Kidney capillary endothelial cell (primary cell): ENCODE measurements at regions not wholly inside any gene's neighbourhood (a gene's known extent, or its start where the extent isn't known, plus 50 kb on each side); places are given as distances from the start of the nearest gene placed in this dataset.
A peak's percentile ranks its signal among the peaks of the same experiment; 100 is the strongest.

Source experiments
- DNase-seq: peaks from one replicate; pipeline ENCODE4 v3.0.0-alpha.2; 2018; ENCODE audit warnings: low spot score

DNA sequence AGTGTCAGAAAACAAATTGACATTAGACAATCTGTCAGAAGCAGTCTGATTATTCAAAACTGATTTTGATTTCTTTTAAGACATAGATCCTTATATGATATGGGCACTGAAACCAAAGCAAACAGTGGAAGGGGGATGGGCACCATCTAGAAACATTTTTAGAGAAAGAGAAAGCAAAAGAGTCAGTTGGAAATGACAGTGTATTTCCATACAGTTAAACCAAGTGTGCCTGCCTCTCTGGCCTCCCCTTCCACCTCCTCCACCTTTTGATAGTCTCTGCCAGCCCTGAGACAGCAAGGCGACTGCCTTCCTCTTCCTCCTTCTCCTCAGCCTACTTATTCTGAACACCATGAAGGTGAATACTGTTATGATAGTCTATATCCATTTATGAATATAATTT lies 949.7 kb downstream of the AMY1C start:
- no peak for DNase-seq

- DNase-seq = no peak
Measured at GRCh38 chr1:104702731-104703130, 953.0 kb downstream of the AMY1C start.

GRCh38 chr1:104706631-104707147 lies 957.0 kb downstream of the AMY1C start:
- DNase-seq = no peak

DNA sequence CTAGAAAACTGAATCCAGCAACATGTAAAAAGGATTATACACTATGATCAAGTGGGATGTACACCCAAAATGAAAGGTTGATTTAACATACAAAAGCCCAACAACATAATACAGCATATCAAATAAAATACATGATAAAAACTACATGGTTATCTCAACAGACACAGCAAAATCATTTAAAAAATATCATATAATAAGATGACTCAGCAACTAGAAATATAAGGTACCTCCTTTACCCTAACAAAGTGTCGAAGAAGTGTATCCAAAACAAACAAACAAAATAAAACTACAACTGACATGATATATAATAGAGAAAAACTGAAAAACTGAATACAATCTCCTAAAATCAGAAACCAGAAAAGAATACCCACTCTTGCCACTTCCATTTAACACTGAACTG lies 969.1 kb downstream of the AMY1C start:
- no peak for DNase-seq

DNA sequence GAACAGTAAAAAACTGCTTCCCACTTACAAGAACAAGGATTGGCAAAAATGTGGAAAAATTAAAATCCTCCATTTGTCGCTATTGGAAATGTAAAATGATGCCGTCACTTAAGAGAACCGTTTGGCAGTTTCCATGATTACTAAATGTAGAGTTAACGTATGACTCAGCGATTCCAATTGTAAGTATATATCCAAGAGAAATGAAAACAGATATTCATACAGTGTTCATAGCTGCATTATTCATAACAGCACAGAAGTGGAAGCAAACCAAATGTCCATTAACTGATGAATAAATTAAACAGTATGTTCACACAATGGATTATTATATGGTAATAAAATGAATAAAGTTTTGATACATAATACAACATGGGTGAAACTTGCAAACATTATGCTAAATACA lies 971.0 kb downstream of the AMY1C start:
- DNase-seq = no peak

- no peak for DNase-seq
Measured at GRCh38 chr1:104726917-104727316, 977.2 kb downstream of the AMY1C start.

GRCh38 chr1:104733866-104734265 lies 984.2 kb downstream of the AMY1C start:
- DNase-seq = no peak

- DNase-seq = no peak
Measured at GRCh38 chr1:104745875-104746274, 996.2 kb downstream of the AMY1C start.

- no peak for DNase-seq
Measured at GRCh38 chr1:104746994-104747393, 997.3 kb downstream of the AMY1C start.

GRCh38 chr1:104760017-104760416 lies 1010.3 kb downstream of the AMY1C start:
- no peak for DNase-seq

DNA sequence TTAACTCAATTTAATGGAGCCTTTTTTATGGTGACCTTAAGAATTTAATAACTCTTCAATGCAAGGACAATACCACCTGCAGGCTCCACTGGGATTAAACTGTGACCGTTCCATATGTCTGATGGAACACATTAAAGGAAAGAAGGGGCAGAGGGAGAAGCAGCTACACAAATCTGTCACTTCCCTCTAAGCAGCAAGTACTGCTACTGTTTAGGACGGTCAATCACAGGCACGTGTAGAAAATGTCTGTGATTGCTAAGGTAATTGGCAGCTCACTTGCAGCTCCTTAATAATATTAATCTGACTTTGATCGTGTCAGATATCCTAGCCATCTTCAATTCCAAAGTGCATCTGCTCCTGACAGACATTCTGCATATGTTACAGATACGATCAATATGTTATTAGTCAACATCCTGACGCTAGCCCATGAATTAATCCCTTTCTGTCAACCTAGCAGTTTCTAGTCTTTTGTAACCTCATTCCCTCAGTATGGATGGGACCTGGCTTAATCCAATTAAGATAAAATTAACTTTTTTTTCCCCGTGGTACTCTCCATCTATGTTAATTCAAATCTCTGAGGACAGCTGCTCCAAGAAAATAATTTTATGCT lies 1012.4 kb downstream of the AMY1C start:
- DNase-seq = no peak

- DNase-seq = no peak
Measured at GRCh38 chr1:104765085-104765484, 1015.4 kb downstream of the AMY1C start.

- DNase-seq = no peak
Measured at GRCh38 chr1:104768466-104768865, 1018.8 kb downstream of the AMY1C start.

DNA sequence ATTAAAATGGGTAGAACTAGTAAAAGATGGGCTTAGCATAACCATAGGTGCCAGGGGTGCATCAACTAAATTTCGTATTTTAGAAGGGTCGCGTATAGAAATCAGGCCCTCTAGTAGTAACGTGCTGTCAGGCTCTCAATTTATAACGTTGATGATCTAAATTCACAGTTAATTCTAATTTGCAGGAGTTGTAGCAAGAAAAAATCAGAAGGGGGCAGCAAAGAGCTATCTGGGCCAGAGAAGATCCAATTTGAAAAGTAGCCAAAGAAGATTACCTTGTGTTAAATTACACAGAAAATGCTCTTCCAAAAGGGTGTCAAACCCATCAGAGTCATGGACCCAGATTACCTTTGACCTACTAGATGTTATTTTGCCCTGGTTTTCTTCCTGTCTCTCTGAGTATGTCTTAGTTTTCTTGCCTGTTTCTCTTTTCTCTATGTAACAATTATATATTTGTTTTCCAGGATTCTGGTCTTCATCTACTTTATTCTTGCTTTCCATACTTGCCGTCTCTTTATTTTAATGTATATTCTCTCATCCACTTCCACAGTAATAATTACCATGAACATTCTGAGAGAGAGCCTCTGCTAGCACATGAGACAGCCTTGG lies 1030.9 kb downstream of the AMY1C start:
- peak; percentile 26 for DNase-seq

DNA sequence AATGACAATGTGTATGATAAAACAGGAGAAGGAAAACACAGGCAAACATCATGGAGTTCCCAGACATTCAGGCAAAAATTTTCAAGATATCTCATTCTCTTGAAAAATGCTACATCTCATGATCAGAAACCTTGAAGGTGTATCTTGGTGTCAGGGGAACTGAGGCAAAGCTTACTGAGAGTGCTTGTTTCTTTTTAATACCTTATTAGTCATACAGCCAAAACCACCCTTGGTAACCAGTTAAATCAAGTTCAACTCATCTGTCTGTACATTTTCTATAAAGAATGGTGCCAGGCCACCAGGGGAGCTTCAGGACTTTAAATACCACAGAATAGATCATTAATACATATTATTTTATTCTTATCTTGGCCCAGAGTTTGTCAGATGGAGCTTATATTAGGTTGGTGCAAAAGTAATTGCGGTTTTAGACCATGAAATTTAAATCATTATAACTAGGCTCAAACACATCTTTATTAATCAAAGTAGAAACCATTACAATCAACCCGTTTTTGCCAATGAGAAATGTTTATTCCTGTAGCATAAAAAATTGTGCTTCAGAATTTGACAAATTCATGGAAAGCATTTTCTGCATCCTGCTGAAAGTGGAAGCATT lies 1036.0 kb downstream of the AMY1C start:
- DNase-seq = no peak

- DNase-seq = no peak
Measured at GRCh38 chr1:104787866-104788510, 1038.3 kb downstream of the AMY1C start.

- DNase-seq = no peak
Measured at GRCh38 chr1:104791030-104791429, 1041.3 kb downstream of the AMY1C start.

- no peak for DNase-seq
Measured at GRCh38 chr1:104794035-104794434, 1044.3 kb downstream of the AMY1C start.

DNA sequence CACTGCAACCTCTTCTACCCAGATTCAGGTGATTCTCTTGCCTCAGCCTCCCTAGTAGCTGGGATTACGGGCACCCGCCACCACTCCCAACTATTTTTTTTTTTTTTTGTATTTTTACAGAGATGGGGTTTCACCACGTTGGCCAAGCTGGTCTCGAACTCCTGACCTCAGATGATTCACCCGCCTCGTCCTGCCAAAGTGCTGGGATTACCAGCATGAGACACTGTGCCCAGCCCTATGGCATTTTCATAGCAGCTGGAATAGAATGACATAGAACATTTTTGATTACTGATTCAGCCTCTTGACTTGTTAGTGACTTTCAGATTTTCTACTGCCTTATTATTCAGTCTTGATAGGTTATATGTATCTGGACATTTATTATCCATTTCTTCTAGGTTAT lies 1046.2 kb downstream of the AMY1C start:
- DNase-seq = no peak

DNA sequence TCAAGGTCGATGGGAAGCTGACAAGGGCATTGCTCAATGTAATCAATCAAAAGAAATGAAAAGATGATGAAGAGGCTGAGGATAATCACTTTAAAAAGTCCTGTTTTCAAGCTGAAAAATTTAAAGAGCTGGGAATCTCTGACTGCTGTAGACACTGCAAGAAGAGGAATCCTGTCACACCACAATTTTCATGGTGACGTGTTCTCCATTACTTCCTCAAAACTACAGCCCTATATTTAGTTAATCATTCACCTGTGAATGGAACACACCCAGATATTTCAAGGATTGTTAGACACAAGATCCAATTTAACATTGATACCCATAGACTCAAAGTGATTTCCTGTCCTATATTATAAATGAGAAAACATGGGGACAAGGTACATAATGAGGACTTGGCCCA lies 1048.3 kb downstream of the AMY1C start:
- DNase-seq = no peak

DNA sequence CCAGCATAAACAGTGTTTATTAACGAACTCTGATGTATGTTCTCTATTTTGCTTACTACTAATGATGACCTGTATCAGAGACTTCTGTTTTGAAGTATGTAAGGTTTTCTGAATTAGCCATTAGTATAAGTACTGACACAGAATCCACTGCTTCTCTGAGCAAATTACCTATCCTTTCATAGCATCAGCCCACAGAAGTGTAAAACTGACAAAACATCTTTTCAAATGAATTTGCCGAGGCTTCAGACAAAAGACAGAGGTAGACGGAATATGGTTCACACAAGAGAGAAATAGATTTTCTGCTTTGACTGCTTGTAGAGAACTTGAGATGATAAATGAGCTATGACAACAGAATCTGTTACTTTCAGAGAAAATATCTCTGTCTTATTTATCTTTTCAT lies 1051.6 kb downstream of the AMY1C start:
- DNase-seq = no peak

GRCh38 chr1:104804147-104804546 lies 1054.4 kb downstream of the AMY1C start:
- DNase-seq = no peak

GRCh38 chr1:104807590-104807989 lies 1057.9 kb downstream of the AMY1C start:
- DNase-seq = no peak
